Fibroblast of skin of right quadriceps (primary cell): ENCODE measurements at regions not wholly inside any gene's neighbourhood (a gene's known extent, or its start where the extent isn't known, plus 50 kb on each side); places are given as distances from the start of the nearest gene placed in this dataset.

Experiments used
- DNase-seq: peaks from one replicate; pipeline ENCODE4 v3.0.0-alpha.2; 2013

DNA sequence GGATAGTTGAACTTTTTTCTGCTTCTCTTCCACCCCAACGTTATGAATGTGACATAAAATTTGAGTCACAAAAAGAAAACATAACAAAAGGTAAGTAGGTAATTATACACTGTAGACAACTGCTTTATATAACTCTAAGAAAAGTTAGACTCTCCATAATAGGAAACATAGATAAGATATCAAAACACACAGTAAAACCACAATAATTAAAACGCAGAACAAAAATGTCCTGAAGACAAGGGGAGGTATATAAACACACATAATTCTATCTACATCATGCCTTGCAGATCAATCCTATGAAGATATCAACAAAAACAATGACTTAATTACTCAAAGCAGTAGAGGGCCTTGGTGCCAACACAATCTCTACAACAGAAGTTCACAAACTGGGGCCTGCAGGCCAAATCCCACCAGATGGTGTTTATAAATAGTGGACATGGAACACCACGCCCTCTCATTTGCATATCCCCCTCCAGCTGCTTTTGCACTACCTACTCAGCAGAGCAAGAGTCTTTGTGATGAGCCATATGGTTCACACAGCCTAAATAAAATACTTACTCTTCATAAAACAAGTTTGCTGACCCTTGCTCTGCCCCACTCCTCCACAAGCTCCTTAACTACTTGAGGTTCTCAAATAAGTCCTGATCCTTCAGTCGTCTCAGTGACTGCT lies 254.7 kb downstream of the KLF12 start:
- no peak for DNase-seq

DNA sequence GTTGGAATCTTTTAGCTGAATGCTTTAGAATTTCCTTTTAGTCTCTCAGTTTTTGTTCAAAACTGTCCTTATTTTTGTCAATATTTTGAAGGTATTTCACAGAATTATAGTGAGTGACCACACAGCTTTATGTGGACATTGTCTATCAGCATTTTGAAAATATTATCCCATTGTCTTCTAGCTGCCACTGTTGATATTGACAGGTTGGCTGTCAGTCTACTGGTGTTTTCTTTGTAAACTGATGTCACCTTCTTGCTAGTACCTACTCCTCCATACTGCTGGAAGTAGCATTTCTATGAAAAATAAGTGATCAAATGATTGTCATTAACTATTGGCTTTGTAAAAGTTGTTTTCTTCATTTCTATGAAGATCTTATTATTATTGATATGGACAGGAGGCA lies 256.8 kb downstream of the KLF12 start:
- no peak for DNase-seq

DNA sequence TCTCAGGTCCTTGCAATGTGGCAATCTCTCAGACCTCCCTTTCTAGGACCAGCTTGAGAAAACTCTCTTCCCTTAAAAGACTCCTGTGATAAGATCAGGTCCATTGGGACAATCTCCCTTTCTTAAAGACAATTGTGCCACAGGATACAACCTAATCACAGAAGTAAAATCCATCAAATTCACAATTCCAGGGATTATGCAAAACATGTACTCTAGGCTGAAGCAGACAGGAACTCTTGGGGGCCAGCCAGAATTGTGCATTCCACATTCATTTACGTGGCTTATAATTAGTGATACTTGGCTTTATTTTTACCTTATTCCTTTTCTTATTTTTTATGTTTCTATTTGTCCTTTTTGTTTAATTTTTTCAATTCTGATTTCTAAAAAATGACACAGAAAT lies 257.9 kb downstream of the KLF12 start:
- peak; percentile 33 for DNase-seq

DNA sequence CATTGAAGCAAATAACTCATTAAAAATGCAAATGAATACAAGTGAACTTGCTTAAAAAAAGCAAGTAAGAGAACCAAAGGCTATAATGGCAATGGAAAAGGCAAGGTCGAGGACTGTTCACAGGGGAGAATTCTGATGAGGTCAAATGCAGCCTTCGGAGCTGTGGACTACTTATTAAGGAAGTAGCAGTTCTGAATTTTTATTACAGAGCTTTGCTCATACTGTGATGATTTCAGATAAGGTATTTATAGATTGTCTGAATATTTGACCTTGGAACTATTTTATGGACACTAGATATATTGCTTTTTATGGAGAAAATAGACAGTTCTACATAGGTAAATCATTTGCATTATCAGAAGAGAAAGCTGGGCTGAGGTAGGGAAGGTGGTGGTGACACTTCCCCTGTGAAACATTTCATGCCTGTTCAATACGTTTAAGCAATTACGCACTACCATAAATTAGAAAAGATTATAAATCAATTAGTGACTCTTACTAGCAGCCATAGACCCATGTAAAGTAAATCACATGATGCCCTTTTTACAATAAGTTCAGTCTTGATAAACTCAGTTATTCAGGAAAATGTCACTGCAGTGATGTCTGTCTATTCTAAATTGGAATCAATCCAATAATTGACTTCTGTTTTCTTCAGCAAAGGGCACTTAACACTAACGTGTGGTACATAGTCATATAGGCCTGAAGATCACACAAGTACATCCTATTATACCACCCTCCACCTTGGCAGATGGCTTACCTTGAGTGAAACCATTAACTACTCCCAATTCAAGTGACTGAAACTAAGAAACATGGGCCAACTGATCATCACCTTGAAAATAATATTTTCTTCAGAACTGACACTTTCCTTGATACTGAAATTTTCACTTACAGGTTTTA lies 260.0 kb downstream of the KLF12 start:
- no peak for DNase-seq

DNA sequence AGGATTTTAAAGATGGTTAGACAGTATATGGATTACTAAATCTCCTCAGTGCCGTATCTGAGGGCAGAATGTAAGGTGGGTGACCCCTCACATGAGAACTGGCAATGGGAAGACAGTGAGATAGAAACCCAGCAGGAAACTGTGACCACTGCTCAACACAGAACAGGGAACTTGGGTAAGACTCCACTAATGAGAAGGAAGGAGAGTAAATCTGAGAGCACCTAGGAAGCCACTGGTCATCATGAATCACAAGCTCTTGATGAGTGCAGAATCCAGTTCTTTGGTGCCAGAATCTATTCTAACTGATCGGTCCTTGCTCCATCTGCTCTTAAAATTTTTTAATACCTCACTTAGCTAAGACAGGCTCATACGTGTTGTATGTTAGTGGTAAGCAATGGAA lies 261.8 kb downstream of the KLF12 start:
- DNase-seq, result no peak

DNA sequence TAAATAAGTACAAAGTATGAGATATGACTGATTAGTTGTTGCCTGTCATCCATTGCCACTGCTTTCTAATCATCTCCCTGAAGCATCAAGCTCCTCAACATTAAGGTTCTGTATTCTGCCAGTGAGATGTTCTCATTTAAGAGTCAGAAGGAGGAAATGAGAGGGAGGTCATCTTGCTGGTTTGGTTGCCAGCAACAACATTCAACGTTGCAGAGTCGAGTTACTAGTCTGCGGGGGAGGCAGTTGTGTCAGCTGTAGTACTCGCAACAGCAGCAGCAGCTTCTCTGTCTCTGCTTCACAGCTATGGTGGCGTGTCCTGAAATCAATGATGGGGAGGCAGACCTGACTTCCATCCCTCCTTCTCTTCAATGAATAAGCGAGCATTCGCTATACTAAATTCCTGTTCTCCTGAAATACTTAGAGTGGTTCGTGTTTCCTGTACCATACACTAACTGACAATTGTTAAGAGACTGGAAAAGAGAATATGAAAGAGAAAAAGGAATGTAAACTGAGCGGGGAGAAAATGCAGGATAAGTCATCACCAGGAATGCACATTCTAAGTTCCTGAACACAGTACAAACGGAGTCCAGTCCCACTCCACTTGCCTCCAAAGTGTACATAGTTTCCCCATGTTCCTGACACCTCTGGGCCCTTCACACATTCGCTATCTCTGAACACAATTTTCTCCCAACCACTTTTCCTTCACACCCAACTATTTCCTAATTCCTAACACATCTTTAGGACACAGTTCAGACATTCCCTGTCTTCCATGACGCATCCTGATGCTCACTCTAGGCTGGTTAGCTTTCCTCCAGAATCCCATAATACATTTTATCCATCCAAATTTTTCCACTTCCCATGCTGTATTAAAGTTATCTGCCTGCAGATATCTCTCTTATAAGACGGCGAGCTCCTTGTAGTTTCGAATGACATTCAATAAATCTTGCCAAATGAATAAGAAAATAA lies 263.0 kb downstream of the KLF12 start:
- peak; percentile 74 for DNase-seq

DNA sequence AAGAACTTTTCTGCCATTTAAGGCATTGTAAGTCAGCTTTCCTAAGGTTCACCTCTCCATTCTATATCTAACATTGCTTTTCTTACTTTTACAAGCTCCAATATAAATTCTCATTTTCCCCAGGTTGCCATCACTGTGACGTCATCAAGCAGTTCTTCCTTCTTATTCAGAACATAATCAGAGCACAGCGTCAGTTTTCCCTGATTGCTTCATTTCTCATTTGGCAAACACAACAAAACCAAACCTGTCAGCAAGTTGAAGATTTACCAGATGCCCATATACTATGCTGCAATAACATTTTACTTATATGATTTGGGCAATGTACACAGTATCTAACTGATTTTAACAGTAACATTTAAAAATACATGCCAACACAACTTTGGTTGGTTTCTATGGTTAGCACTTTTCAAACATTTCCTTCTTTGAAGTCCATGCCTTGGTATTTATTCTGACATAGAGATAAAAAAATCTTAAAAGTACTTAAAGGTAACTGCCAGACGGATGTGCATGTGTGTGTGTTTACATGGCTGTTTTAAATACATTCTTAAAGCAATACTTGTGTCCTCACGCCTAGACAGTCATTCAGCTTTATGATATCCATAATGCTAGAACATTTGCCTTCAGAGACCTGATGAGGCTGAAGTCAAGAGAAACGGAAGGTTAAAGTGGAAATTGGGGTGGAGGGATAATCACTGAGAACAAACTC lies 264.0 kb downstream of the KLF12 start:
- DNase-seq, result peak; percentile 68

DNA sequence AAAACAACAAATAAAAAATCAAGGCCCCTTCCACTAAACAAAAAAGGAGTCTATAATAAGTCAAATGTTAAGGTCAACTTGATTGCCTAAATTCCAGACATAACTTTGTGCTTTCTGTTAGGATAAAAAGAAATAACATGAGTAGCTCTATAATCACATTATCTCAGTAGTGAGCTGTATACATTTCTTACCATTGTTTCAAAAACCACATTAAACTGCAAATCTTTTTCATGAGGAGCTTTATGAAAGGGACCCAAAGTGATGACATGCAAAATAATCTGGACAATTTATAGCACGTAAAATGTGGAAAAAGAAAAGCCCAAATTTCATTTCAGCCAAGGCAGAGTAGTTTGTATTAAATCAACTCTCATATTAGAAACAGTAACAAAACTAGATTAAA lies 269.2 kb downstream of the KLF12 start:
- no peak for DNase-seq

DNA sequence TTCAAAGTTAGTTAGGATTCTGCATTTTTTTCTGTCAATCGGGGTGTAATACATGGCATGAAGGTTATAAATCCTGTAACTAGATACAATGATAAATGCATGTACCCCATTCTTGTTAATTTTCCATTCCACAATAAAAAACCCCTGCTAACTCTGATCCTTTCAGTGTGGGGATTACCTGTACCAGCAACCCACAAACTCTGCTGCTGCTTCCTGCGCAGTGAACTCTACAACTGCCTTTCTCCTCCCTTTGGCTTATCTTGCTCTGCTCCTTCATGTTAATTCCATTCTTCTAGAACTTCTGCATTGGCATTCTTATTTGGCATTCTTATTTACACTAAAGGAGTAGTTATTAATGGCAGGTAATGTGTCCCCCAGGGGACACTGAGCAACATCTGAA lies 273.1 kb downstream of the KLF12 start:
- no peak for DNase-seq

DNA sequence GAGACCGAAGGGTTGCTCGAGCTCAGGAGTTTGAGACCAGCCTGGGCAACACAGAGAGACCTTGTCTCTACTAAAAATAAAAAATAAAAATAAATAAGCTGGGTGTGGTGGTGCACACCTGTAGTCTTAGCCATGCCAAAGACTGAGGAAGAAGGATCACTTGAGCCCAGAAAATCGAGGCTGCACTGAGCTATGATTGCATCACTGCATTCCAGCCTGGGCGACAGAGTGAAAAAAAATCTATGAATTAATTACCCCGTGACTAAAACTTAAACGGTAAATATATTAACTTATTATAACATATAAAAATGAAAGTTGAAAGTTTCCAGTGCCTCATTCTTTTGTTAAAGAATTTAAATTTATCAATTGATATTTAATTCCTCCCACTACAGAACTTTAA lies 273.7 kb downstream of the KLF12 start:
- no peak for DNase-seq

DNA sequence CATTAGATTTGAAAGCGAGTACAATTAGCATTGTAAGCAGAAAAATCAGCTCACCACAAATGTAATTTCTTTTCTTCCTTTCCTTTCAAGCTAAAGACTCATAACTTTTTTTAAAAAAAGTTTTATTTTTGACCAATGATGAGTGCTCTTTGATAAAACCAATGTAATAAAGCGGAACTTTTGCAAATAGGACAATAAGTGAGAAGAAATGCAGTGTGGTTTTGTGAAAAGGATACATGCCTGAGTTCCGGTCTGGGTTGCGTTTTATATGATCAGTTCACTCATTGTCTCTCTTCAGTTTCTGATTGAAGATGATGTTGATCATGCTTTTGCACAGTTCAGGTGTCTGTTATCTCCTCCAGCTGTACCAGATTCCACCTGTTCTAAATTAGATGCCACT lies 274.4 kb downstream of the KLF12 start:
- no peak for DNase-seq

DNA sequence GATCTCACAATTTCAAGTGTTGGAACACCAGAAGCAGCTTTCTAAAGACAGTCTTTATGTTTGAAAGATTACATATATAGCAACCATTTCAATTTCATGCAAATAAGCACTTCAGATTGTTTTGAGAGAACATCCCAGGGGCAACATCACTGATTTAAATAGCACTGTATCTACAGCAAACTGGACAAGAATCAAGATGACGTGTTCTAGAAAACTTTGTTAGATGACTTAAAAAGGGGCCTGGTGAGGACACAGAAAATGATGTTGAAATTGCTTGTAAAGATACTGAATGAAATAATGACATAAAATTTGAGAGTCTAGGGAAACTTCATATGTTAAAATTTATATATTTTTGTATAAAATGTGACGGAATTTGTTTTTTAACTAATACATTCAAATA lies 277.1 kb downstream of the KLF12 start:
- peak; percentile 44 for DNase-seq

DNA sequence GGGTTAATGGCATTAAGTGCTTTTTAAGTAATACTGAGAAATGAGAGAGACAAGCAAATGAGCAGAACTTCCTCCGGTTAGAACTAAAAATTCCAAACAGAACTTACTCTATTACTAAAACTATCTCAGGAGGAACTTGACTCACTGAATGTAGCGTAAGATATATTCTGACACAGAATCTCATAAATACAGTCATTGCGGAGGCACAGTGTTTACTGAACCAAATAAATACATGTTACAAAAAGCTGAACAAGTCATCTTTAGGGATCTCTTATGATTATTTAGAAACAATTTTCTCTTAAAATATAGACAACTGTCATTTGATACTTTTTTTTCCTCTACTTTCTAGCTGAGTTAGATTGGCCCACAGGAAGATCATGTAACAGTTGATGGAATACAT lies 283.1 kb downstream of the KLF12 start:
- DNase-seq, result no peak

DNA sequence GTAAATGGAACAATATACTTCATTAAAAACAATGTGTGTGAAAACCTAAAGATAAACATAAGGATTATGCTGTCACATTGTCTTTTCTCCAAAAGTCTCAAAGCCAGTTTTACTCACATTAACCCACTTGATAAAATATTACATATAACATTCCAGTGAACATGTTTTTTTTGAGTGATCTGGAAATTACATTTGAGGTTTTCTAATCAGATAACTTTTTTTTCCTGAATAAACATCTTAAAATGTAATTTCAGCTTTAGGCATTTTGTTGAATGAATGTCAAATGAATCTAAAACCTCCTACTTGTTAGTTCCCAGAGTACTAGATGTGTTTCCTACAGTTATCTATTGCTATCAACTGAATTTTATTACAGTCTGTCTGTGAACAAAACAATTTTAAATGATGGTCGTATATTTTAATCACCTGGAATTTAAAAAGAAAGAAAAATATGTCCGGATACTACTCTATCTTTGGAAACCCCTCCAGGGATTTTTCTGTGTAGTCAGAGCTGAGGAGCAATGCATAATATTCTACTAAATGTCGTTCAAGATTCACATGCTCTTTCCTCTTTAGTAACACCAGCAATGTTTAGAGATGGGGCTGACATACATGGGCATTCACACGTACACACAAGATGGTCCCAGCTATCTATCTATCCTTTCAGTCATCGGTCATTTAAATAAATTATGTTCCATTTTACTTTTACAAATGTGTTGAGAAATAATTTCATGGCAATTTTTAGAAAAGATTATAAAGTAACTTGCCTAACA lies 283.9 kb downstream of the KLF12 start:
- DNase-seq, result no peak

DNA sequence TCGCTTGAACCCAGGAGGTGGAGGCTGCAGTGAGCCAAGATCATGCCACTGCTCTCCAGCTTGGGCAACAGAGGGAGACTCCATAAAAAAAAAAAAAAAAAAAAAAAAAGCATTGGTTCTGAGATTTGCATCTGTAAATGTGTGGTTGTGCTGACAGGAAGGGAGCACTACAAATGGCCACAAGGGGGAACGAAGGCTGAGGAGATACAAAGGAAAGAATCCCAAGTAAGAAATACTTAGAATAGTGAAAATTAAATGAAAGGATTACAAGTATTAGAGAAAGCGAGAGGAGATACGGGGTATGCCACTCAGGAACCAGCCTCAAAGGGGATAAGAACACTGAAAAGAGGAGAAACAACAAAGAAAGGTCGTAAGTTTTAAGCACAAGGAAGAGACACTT lies 284.9 kb downstream of the KLF12 start:
- peak; percentile 35 for DNase-seq

DNA sequence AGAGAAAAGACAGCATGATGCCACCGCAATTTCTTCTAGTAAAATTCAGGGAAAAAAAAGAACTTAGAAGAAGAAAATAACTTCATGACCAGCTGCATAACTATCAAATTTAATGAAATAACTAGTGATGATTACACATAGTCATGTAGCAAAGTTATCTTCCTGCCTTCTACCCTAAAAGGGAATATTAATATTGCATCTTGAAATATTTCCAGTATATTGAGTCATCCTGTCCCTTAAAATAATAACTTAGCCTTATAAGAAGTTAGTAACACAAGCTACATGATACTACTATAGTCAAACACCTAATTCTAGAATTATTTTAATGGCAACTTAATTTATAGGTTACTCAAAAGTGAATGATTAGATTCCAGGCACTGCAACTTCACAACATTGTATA lies 289.2 kb downstream of the KLF12 start:
- peak; percentile 54 for DNase-seq

DNA sequence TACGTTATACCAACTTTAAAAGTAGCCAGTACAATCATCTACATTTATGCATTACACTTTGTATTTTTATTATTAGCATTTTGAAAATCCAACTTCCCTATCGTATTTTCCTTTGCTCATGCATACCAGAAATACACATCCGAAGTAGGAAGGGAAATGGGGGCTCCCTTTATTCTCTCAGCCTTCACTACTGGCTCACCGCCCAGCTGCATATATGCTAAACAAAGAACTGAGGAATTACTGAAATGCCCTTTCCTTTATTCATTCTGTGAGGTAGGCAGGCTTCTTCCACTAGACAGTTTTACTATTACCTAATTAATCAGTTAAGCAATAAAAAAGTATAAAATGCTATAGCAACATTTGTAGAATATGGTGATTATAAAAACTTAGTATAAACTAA lies 291.6 kb downstream of the KLF12 start:
- DNase-seq, result peak; percentile 20

DNA sequence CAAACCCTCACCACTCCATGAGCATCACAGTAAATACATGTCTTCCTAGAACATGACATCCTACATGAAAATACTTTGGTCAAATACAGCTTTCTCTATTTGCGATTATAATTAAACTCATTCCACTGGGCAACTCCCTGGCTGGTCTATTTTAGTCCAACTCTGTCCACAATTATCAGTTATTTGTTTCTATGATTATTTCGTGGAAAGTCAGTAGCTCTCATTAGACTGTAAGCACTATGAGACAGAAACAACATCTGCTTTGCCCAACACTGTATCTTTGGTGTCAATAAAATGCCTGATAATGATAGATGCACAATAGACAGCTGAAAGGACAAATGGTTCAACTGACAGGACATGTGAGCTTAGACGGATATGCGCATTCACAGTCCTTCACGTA lies 292.0 kb downstream of the KLF12 start:
- no peak for DNase-seq

DNA sequence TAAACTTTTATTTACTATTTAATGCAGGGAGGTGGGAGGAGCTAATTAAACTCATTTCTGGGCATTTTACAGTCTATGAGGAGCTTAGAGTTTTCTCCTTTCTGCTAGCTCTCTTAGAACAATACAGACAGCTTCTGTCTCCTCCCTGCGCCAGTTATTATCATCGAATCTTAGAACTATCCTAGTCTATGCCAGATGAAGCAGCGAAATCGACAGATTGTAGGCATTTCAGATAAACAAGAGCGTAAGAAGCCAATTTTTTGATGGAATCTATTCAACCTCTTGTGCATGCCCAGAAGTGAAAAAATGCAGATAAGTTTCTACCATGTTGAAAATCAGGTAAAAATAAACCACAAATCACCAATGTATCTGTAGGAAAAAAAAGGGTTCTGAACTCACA lies 297.1 kb downstream of the KLF12 start:
- DNase-seq, result no peak

DNA sequence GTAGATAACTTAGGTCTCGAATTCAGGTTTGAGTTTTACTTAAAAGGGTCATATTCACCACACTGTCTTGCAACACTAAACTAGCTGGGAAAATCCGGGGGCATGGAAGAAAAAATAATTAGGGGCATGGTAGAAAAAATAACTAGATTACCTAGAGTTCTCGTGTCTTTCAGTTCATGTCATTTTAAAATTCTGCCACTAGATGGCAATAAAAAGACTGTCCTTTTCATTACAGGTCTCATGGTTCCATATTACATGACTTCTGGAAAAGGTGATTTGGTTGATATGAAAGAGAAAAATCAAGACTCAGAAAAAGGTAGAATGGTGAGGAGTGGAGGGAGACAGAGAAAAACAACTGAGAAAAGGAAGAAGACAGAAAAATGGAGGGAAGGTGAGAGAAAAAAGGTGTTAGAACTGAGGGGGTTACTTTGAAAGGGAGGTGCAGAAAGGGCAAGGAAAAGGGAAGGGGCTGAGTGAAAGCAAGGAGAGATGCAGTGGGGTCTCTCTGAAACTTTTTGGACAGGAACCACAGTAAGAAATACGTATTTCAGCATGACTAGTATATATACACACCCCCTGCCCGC lies 299.0 kb downstream of the KLF12 start:
- DNase-seq, result peak; percentile 55

DNA sequence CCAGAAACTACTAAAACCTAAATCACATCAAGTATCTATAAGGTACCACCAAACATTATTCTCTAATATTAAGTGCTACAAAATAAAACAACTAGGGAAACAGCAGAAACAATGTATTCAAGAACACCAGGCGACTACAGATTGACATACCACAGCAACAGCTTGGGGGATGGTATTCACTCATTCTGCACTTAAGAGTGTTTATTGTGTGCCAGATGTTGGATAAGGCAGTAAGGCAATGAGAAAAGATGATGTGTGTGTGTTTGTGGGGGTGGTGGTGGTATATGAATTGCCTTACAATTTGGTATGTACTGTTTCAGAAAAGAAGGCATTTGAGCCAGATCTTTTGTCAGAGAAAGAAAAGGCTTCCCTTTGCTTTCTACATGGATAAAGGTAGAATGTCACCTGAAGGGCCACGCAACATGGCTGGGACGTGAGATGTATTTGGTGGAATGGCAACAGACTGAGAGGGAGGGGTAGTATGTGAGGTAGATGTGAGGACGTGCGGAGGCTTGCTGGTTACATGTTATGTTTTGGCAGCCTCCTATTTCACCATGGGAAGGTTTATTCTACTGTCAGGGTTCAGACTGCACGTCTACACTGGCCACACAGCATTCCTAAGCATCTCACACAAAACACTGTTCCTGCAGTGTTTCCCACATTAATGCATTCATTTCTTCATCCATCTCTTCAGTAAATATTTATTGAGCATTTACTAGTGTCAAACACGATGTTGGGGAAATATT lies 300.7 kb downstream of the KLF12 start:
- peak; percentile 50 for DNase-seq
